Body of pancreas (tissue), 4 donors: ENCODE measurements at regions not wholly inside any gene's neighbourhood (a gene's known extent, or its start where the extent isn't known, plus 50 kb on each side); places are given as distances from the start of the nearest gene placed in this dataset.

Experiments used
- ATAC-seq: fragments of 150-250 bp; one replicate; pipeline ENCODE4 v1.9.1; 2016
- DNase-seq, 4 donors: peaks; one replicate each; pipeline ENCODE4 v3.0.0-alpha.2; 2019
- H3K27ac ChIP-seq, 4 donors: fragments of 200-600 bp; sonication (generic); 1 replicate in 3 of 4; 2 replicates in 1 of 4; pipeline versions ENCODE4 v1.5.1 to v1.6.1; 2016 to 2019; ENCODE audit warnings: mild to moderate bottlenecking in 1 of 4, mixed read lengths in 1 of 4, moderate library complexity in 1 of 4
- H3K27me3 ChIP-seq, 2 donors: fragments of 200-600 bp; sonication (generic); one replicate each; pipeline ENCODE4 v1.6.0; 2016; ENCODE audit warnings: mild to moderate bottlenecking in 1 of 2
- H3K36me3 ChIP-seq, 2 donors: fragments of 200-600 bp; sonication (generic); replicated peaks in 1 of 2; 2 replicates each; pipeline ENCODE4 v1.5.1; 2016; ENCODE audit warnings: low read depth in 2 of 2; ENCODE audit not compliant: insufficient read depth in 1 of 2
- H3K4me1 ChIP-seq: fragments of 200-600 bp; sonication (generic); one replicate; pipeline ENCODE4 v1.6.0; 2016
- H3K4me3 ChIP-seq, 2 donors: fragments of 200-600 bp; sonication (generic); 1 replicate in 1 of 2; 2 replicates in 1 of 2; pipeline ENCODE4 v1.5.1; 2016 to 2019
- H3K9me3 ChIP-seq, 3 donors: fragments of 200-600 bp; sonication (generic); 1 replicate in 2 of 3; 2 replicates in 1 of 3; pipeline ENCODE4 v1.5.1; 2016
- CTCF ChIP-seq, 7 experiments: fragments of 450-650 bp in 4 of 7; fragments of 200-600 bp in 3 of 7; sonication (generic) in 3 of 7; IDR thresholded peaks; one replicate each; pipeline ENCODE4 v1.5.1; 2016 to 2019; ENCODE audit warnings: antibody characterized with exemption in 7 of 7
- POLR2A ChIP-seq, 3 donors: fragments of 450-650 bp; IDR thresholded peaks; one replicate each; pipeline ENCODE4 v1.6.1; 2016; ENCODE audit warnings: antibody characterized with exemption in 3 of 3, mild to moderate bottlenecking in 2 of 3
- WGBS, 2 donors: methylation state at CpG; one replicate each; pipeline ENCODE4 v1.1.5; 2017; 5-methylcytosine and 5-hydroxymethylcytosine counted together
- intact Hi-C: fragments of 100-400 bp; cut with DNase I; formaldehyde crosslinking; loops from one replicate; pipeline ENCODE4 v1.15.1; 2023

- Histone ChIP-seq H3K27ac (no peak overlapping the region), H3K36me3 (no peaks in the 10 kb centered on the region), H3K4me1 (no peaks in the 10 kb centered on the region), H3K27me3 (no peaks in the 10 kb centered on the region), H3K9me3 (no peaks in the 10 kb centered on the region), H3K4me3 (no peak overlapping the region)
- intact Hi-C loops: no loop called here
- TF ChIP-seq POLR2A (IDR thresholded peaks at IDR 0.05): no peak
- TF ChIP-seq CTCF (IDR thresholded peaks at IDR 0.05): no peak
- WGBS, 2 donors: 33 to 44% methylated on average over 4 of the region's 4 CpGs
- DNase-seq (no peak), ATAC-seq (no peak)
These were observed 797.0 kb upstream of the GJE1 start for GRCh38 chr6:141335477-141336273.

- Histone ChIP-seq H3K4me1 (no peaks in the 10 kb centered on the region), H3K27ac (no peak overlapping the region), H3K9me3 (peaks cover 0 to 6% (median 0%) of the 10 kb centered on the region in 3 donors), H3K4me3 (no peak overlapping the region), H3K27me3 (no peaks in the 10 kb centered on the region), H3K36me3 (no peaks in the 10 kb centered on the region)
- intact Hi-C loops: no loop called here
- TF ChIP-seq POLR2A (IDR thresholded peaks at IDR 0.05): no peak
- no peak for ATAC-seq
- no peak for DNase-seq
These were observed 805.8 kb upstream of the GJE1 start for GRCh38 chr6:141326925-141327324.

GRCh38 chr6:141326426-141326825 is 806.3 kb upstream of the GJE1 start:
- 65% methylated on average over 5 of the region's 5 CpGs for WGBS, 2 donors
- no peaks in the 10 kb centered on the region for H3K36me3 ChIP-seq
- ATAC-seq (peak; percentile 45), DNase-seq (peak in 1 of 4 donors; percentile 13)
- no peak overlapping the region for H3K4me3 ChIP-seq
- no peak overlapping the region for H3K27ac ChIP-seq
- no peaks in the 10 kb centered on the region for H3K27me3 ChIP-seq
- H3K4me1 ChIP-seq: no peaks in the 10 kb centered on the region
- H3K9me3 ChIP-seq: peaks cover 0 to 6% (median 0%) of the 10 kb centered on the region in 3 donors
- intact Hi-C loops: no loop called here
- TF ChIP-seq CTCF (IDR thresholded peaks at IDR 0.05) (no peak), POLR2A (IDR thresholded peaks at IDR 0.05) (no peak)

- H3K36me3 ChIP-seq: no peaks in the 10 kb centered on the region
- H3K27ac ChIP-seq: no peak overlapping the region
- H3K4me3 ChIP-seq: no peak overlapping the region
- no peaks in the 10 kb centered on the region for H3K27me3 ChIP-seq
- 55 to 64% methylated on average over 5 of the region's 5 CpGs for WGBS, 2 donors
- intact Hi-C loops: no loop called here
- DNase-seq (no peak), ATAC-seq (no peak)
- TF ChIP-seq CTCF (IDR thresholded peaks at IDR 0.05): no peak
- TF ChIP-seq POLR2A (IDR thresholded peaks at IDR 0.05): no peak
- no peaks in the 10 kb centered on the region for H3K4me1 ChIP-seq
- H3K9me3 ChIP-seq: no peaks in the 10 kb centered on the region
These were observed 811.0 kb upstream of the GJE1 start for GRCh38 chr6:141321493-141322347.

GRCh38 chr6:141316236-141316635 is 816.5 kb upstream of the GJE1 start:
- TF ChIP-seq POLR2A (IDR thresholded peaks at IDR 0.05) (no peak), CTCF (IDR thresholded peaks at IDR 0.05) (no peak)
- no peaks in the 10 kb centered on the region for H3K27me3 ChIP-seq
- ATAC-seq (no peak), DNase-seq (no peak)
- H3K4me1 ChIP-seq: no peaks in the 10 kb centered on the region
- H3K9me3 ChIP-seq: no peaks in the 10 kb centered on the region
- no peak overlapping the region for H3K27ac ChIP-seq
- H3K4me3 ChIP-seq: no peak overlapping the region
- no peaks in the 10 kb centered on the region for H3K36me3 ChIP-seq
- intact Hi-C loops: no loop called here
- WGBS, 2 donors: 81% methylated on average over 5 of the region's 5 CpGs
